ENCODE measurements at regions not wholly inside any gene's neighbourhood (a gene's known extent, or its start where the extent isn't known, plus 50 kb on each side); places are given as distances from the start of the nearest gene placed in this dataset.
"Not testable (repeated sequence)": the region's sequence is repeated elsewhere in the genome, so short reads cannot be mapped to it uniquely, and the experiment has no call there.

- no peak for DNase-seq
Measured at GRCh38 chr17:68778726-68779125, 176.5 kb downstream of the ABCA8 start.

GRCh38 chr17:68777856-68778694, 176.9 kb upstream of the FAM20A start:
- no peak for DNase-seq

GRCh38 chr17:68777243-68777855, 176.2 kb upstream of the FAM20A start:
- DNase-seq, result no peak

- no peak for DNase-seq
Measured at GRCh38 chr17:68776451-68776850, 175.3 kb upstream of the FAM20A start.

GRCh38 chr17:68775969-68776368, 174.8 kb upstream of the FAM20A start:
- no peak for DNase-seq

- DNase-seq, result no peak
Measured at GRCh38 chr17:68775318-68775717, 174.2 kb upstream of the FAM20A start.

GRCh38 chr17:68771867-68772515, 170.8 kb upstream of the FAM20A start:
- no peak for DNase-seq

- DNase-seq, result no peak
Measured at GRCh38 chr17:68768804-68769203, 167.6 kb upstream of the FAM20A start.

- DNase-seq, result no peak
Measured at GRCh38 chr17:68766640-68767039, 165.5 kb upstream of the FAM20A start.

GRCh38 chr17:68763562-68763961, 162.4 kb upstream of the FAM20A start:
- no peak for DNase-seq

GRCh38 chr17:68762911-68763310, 161.7 kb upstream of the FAM20A start:
- no peak for DNase-seq

GRCh38 chr17:68760141-68760475, 158.9 kb upstream of the FAM20A start:
- DNase-seq, result no peak

- peak; percentile 65 for DNase-seq
Measured at GRCh38 chr17:68759343-68760140, 158.4 kb upstream of the FAM20A start.

- no peak for DNase-seq
Measured at GRCh38 chr17:68759002-68759342, 157.8 kb upstream of the FAM20A start.

GRCh38 chr17:68757866-68758757, 156.9 kb upstream of the FAM20A start:
- DNase-seq, result not testable (repeated sequence)

GRCh38 chr17:68753985-68754769, 153.0 kb upstream of the FAM20A start:
- no peak for DNase-seq

- DNase-seq, result no peak
Measured at GRCh38 chr17:68750208-68750562, 149.0 kb upstream of the FAM20A start.

GRCh38 chr17:68749349-68750207, 148.4 kb upstream of the FAM20A start:
- DNase-seq, result no peak

GRCh38 chr17:68748381-68748780, 147.2 kb upstream of the FAM20A start:
- DNase-seq, result no peak
